T-cell (primary cell): ENCODE measurements at regions not wholly inside any gene's neighbourhood (a gene's known extent, or its start where the extent isn't known, plus 50 kb on each side); places are given as distances from the start of the nearest gene placed in this dataset.

ENCODE experiments used
- ATAC-seq, 4 experiments: fragments of 200-7000 bp in 3 of 4; fragments of 150-1000 bp in 1 of 4; cut with Tn5 transposase; replicated peaks in 1 of 4; 1 replicate in 3 of 4; 2 replicates in 1 of 4; pipeline ENCODE4 v1.10.0; 2021; ENCODE audit warnings: moderate library complexity in 3 of 4, mild to moderate bottlenecking in 2 of 4, moderate number of reproducible peaks in 1 of 4
- CTCF ChIA-PET, 2 donors: fragments of 300-600 bp; sonication (Branson Sonifier 250); formaldehyde crosslinking; loops; one replicate each; lab custom pipeline; 2022; ENCODE audit warnings: antibody characterized with exemption in 2 of 2; lab: Charles Lee
- POLR2A ChIA-PET, 2 donors: fragments of 300-600 bp; sonication (Branson Sonifier 250); formaldehyde crosslinking; loops; one replicate each; lab custom pipeline; 2022; ENCODE audit warnings: antibody characterized with exemption in 2 of 2; lab: Charles Lee
- DNase-seq, 35 experiments: peaks; one replicate each; pipeline versions ENCODE4 v3.0.0 to v3.0.0-alpha.2; 2013 to 2023
- H3K27ac ChIP-seq: one replicate; pipeline ENCODE4 v1.5.1; 2013; ENCODE audit warnings: low read length
- H3K27me3 ChIP-seq, 2 experiments: replicated peaks in 1 of 2; 1 replicate in 1 of 2; 2 replicates in 1 of 2; pipeline versions ENCODE4 v1.6.1 to v1.7.0; 2013; ENCODE audit warnings: low read length in 1 of 2, mixed read lengths in 1 of 2; ENCODE audit not compliant: control insufficient read depth in 2 of 2, insufficient read depth in 2 of 2; ENCODE audit errors: extremely low read depth in 1 of 2
- H3K36me3 ChIP-seq, 2 donors: 1 replicate in 1 of 2; 2 replicates in 1 of 2; pipeline versions ENCODE4 v1.6.1 to v1.7.0; 2013; ENCODE audit warnings: low read length in 1 of 2; ENCODE audit not compliant: control insufficient read depth in 2 of 2, insufficient read depth in 1 of 2; ENCODE audit errors: extremely low read depth in 1 of 2
- H3K4me1 ChIP-seq, 2 experiments: 1 replicate in 1 of 2; 2 replicates in 1 of 2; pipeline versions ENCODE4 v1.6.1 to v1.7.0; 2013; ENCODE audit warnings: low read length in 2 of 2, mixed read lengths in 1 of 2; ENCODE audit not compliant: insufficient read depth in 2 of 2, control insufficient read depth in 1 of 2; ENCODE audit errors: extremely low read depth in 1 of 2
- H3K4me3 ChIP-seq, 2 donors: 1 replicate in 1 of 2; 2 replicates in 1 of 2; pipeline versions ENCODE4 v1.5.1 to v1.7.0; 2013; ENCODE audit warnings: mild to moderate bottlenecking in 2 of 2, low read length in 1 of 2, moderate library complexity in 1 of 2; ENCODE audit not compliant: control insufficient read depth in 1 of 2; ENCODE audit errors: extremely low read depth in 1 of 2
- H3K9me3 ChIP-seq: 2 replicates; pipeline ENCODE4 v1.7.0; 2013
- H3K27ac Mint-ChIP-seq, 2 donors: one replicate each; pipeline ENCODE4 v1.8.0; 2020 to 2021; ENCODE audit warnings: mild to moderate bottlenecking in 2 of 2, mixed read lengths in 2 of 2
- H3K27me3 Mint-ChIP-seq, 2 donors: one replicate each; pipeline ENCODE4 v1.8.0; 2021 to 2022; ENCODE audit warnings: mixed read lengths in 2 of 2
- H3K36me3 Mint-ChIP-seq: one replicate; pipeline ENCODE4 v1.8.0; 2021; ENCODE audit warnings: mixed read lengths
- H3K4me1 Mint-ChIP-seq, 3 donors: one replicate each; pipeline ENCODE4 v1.8.0; 2020 to 2022; ENCODE audit warnings: mixed read lengths in 3 of 3, mild to moderate bottlenecking in 1 of 3
- H3K4me3 Mint-ChIP-seq, 3 donors: one replicate each; pipeline ENCODE4 v1.8.0; 2020 to 2022; ENCODE audit warnings: mild to moderate bottlenecking in 3 of 3, mixed read lengths in 3 of 3, moderate library complexity in 3 of 3
- H3K9me3 Mint-ChIP-seq, 3 donors: one replicate each; pipeline ENCODE4 v1.8.0; 2020 to 2022; ENCODE audit warnings: mixed read lengths in 3 of 3
- WGBS: methylation state at CpG from one replicate; pipeline ENCODE4 v1.1.5; 2013; ENCODE audit warnings: missing lambda C conversion rate; ENCODE audit not compliant: insufficient coverage; 5-methylcytosine and 5-hydroxymethylcytosine counted together

DNA sequence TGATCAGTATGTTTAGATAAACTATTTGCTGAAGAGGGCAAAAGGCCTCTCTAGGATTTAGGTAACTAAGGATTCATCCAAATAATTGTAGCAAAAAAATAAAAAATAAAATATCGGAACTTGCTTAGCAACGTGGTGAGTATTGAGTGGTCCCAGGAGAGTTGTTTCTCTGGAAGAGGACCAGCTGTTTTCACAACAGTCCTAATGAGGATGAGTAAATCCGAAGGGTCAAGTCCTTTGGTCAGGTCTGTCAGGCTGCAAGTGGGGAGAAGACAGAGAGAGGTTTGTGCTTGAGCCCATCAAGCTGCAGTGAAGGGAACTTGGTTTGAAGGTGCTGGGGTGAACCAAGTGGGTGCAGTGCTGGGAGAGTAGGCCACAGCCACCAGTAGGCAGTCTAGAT, 539.2 kb downstream of the SLC4A3 start:
- Mint-ChIP-seq H3K9me3 (peaks cover 0 to 2% (median 0%) of the 10 kb centered on the region in 3 donors), H3K27ac (no peak overlapping the region), H3K36me3 (no peaks in the 10 kb centered on the region), H3K27me3 (peaks cover 1 to 4% of the 10 kb centered on the region in 2 donors), H3K4me1 (no peaks in the 10 kb centered on the region), H3K4me3 (no peak overlapping the region)
- CTCF ChIA-PET, result no interaction called here
- no peak for ATAC-seq
- Histone ChIP-seq H3K4me3 (no peak overlapping the region), H3K36me3 (no peaks in the 10 kb centered on the region), H3K27ac (no peak overlapping the region), H3K27me3 (no peaks in the 10 kb centered on the region), H3K4me1 (no peaks in the 10 kb centered on the region), H3K9me3 (no peaks in the 10 kb centered on the region)
- POLR2A ChIA-PET, result no interaction called here
- DNase-seq, result no peak
- 69% methylated on average over 2 of the region's 3 CpGs for WGBS

DNA sequence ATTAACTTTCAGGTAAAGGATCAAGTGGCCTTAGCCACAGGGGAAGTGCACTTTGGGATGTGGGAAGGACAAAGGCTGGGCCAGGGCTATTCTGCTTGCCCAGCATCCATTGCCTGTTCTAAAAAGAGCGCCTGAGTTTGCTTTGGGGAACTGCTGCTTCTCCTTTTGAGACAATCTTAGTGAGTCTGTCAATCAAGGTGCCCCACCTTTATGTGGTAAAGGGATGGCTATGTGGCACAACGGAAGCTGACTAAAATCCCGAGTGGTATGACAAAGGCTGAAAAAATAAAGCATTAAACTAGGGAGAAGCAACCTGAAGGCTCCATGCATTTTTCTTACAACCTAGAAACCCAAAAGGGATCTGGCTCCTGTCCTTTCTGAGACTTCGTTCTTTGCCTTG, 540.5 kb downstream of the SLC4A3 start:
- ATAC-seq (no peak), DNase-seq (no peak)
- CTCF ChIA-PET, result no interaction called here
- peaks cover 0 to 2% (median 0%) of the 10 kb centered on the region in 3 donors for H3K9me3 Mint-ChIP-seq
- Histone ChIP-seq H3K4me1 (no peaks in the 10 kb centered on the region), H3K27ac (no peak overlapping the region), H3K9me3 (no peaks in the 10 kb centered on the region), H3K4me3 (no peak overlapping the region), H3K27me3 (no peaks in the 10 kb centered on the region), H3K36me3 (no peaks in the 10 kb centered on the region)
- no peak overlapping the region for H3K4me3 Mint-ChIP-seq
- no peaks in the 10 kb centered on the region for H3K4me1 Mint-ChIP-seq
- WGBS, result 100% methylated on average over 1 of the region's 4 CpGs
- H3K36me3 Mint-ChIP-seq, result no peaks in the 10 kb centered on the region
- no peak overlapping the region for H3K27ac Mint-ChIP-seq
- peaks cover 1 to 4% of the 10 kb centered on the region in 2 donors for H3K27me3 Mint-ChIP-seq
- POLR2A ChIA-PET, result no interaction called here

DNA sequence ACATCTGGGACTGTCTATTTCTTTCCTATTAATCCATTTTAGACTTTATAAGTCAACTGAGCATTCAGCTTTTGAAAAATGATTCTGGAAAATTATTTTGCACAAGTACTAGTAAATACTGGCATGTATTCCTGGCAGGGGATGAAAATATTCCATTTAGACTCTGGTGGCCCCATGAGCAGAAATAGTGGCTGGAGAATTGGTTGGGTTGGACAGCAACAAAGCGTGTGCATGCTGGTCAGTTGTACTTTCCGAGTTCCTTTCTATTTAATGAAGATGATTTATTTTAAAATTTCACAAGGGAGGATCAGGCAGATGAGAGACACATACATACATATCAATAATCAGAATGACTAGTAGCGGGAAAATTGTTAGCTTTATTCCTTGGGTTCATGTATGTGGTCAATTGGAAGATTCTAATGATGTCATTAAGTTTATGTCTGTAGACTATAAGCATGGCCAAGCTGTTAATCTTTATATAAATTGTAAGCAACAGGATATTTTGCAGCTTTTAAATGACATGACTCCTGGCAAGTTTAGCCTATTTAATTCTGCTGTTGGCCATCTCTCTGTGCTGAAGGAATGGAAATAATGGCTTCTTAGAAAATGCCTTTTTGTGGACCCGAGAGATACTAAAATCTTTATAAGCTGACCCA, 541.6 kb downstream of the SLC4A3 start:
- Mint-ChIP-seq H3K9me3 (peaks cover 0 to 2% (median 0%) of the 10 kb centered on the region in 3 donors), H3K36me3 (no peaks in the 10 kb centered on the region), H3K27ac (no peak overlapping the region), H3K4me3 (no peak overlapping the region), H3K4me1 (no peaks in the 10 kb centered on the region), H3K27me3 (peaks cover 1 to 4% of the 10 kb centered on the region in 2 donors)
- no peaks in the 10 kb centered on the region for H3K36me3 ChIP-seq
- H3K4me3 ChIP-seq, result no peak overlapping the region
- ChIA-PET POLR2A (no interaction called here), CTCF (no interaction called here)
- no peaks in the 10 kb centered on the region for H3K27me3 ChIP-seq
- DNase-seq (no peak), ATAC-seq (no peak)
- H3K27ac ChIP-seq, result no peak overlapping the region
- no peaks in the 10 kb centered on the region for H3K9me3 ChIP-seq
- 67% methylated on average over 1 of the region's 4 CpGs for WGBS
- H3K4me1 ChIP-seq, result no peaks in the 10 kb centered on the region

DNA sequence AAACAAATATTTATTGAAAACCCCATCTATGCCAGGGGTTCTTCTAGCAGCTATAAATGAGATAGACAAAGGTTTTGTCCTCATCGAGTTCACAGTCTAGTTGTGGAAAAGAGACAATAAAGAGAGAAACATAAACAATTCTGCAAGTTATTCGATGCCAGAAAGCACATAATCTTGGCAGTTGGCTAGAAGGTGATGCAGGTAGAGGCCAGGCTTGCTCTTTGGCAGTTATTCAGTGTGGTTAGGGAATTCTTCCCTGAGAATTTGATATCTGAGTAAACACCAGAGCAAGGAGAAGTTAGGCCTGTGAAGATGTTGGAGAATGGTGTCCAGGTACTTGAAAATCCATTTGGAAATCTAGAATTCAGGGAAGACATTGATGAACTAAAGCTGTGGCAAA, 547.4 kb downstream of the SLC4A3 start:
- H3K27me3 Mint-ChIP-seq, result peaks cover 0 to 1% of the 10 kb centered on the region in 2 donors
- no peaks in the 10 kb centered on the region for H3K27me3 ChIP-seq
- H3K27ac Mint-ChIP-seq, result no peak overlapping the region
- no peaks in the 10 kb centered on the region for H3K9me3 ChIP-seq
- no peaks in the 10 kb centered on the region for H3K36me3 ChIP-seq
- ATAC-seq, result no peak
- H3K4me3 Mint-ChIP-seq, result no peak overlapping the region
- H3K9me3 Mint-ChIP-seq, result peaks cover 0 to 5% (median 0%) of the 10 kb centered on the region in 3 donors
- H3K4me1 ChIP-seq, result no peaks in the 10 kb centered on the region
- no peak overlapping the region for H3K4me3 ChIP-seq
- DNase-seq, result no peak
- WGBS, result 54% methylated on average over 1 of the region's 2 CpGs
- no peaks in the 10 kb centered on the region for H3K36me3 Mint-ChIP-seq
- H3K27ac ChIP-seq, result no peak overlapping the region
- CTCF ChIA-PET, result no interaction called here
- POLR2A ChIA-PET, result no interaction called here
- H3K4me1 Mint-ChIP-seq, result no peaks in the 10 kb centered on the region

DNA sequence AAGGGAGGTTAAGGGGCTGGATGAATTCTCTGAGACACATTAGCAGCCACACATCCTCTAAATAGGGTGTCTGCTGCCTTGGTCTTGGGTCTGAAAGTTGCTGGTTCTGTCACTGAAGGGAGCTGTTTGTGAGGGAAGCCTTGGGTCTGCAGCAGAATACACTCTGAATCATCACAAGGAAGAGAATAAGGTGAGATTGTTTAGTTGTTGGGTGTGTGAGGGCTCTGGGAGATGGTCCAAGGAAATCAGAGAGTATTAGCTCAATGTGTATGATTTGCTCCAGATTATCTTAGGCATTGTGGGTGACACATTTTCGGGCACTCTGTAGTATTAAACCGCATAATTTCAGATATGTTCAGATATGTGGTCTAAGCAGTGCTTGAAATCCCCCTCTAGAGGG, 548.5 kb downstream of the SLC4A3 start:
- Histone ChIP-seq H3K9me3 (no peaks in the 10 kb centered on the region), H3K36me3 (no peaks in the 10 kb centered on the region), H3K27ac (no peak overlapping the region), H3K4me1 (no peaks in the 10 kb centered on the region), H3K27me3 (no peaks in the 10 kb centered on the region), H3K4me3 (no peak overlapping the region)
- no peaks in the 10 kb centered on the region for H3K27me3 Mint-ChIP-seq
- H3K9me3 Mint-ChIP-seq, result peaks cover 0 to 5% (median 0%) of the 10 kb centered on the region in 3 donors
- DNase-seq, result no peak
- no peaks in the 10 kb centered on the region for H3K36me3 Mint-ChIP-seq
- no peak overlapping the region for H3K27ac Mint-ChIP-seq
- H3K4me3 Mint-ChIP-seq, result no peak overlapping the region
- CTCF ChIA-PET, result no interaction called here
- POLR2A ChIA-PET, result no interaction called here
- no CpG with 5 or more reads among the region's 2 CpGs for WGBS
- no peaks in the 10 kb centered on the region for H3K4me1 Mint-ChIP-seq
- no peak for ATAC-seq

DNA sequence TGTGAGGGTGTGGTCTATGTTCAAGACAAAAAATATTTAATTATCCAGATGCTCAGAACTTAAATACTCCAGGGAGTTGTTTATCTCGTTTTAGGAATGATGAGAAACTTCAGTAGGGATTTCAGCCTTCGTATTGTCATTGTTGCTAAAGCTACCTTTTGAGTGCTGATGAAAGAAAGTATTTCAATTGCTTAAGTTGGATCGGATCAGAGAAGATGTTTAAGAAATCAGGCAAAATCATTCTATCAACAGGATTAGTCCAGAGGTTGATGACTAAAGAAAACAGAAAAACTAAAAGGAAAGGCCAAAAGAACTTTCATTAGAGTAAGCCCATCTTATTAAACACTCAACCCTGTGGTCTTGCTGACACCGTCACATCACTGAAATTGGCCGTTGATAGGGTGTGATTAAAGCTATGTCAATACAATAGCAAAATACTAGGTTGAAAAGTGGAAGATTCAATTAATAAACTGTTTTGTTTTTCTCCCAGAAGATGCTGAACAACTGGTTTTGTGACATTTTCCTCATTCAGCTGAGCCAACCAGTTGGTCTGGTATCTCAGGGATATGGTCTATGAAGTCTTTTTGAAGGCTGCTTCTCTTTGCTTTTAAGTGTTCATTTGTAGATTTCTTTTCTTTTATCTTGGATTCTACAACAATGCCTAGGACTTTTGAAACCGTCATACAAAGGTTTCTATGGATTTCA, 551.7 kb downstream of the SLC4A3 start:
- ATAC-seq (no peak), DNase-seq (no peak)
- POLR2A ChIA-PET, result no interaction called here
- Histone ChIP-seq H3K27ac (no peak overlapping the region), H3K27me3 (no peaks in the 10 kb centered on the region), H3K4me3 (no peak overlapping the region), H3K4me1 (no peaks in the 10 kb centered on the region), H3K36me3 (no peaks in the 10 kb centered on the region), H3K9me3 (no peaks in the 10 kb centered on the region)
- Mint-ChIP-seq H3K36me3 (no peaks in the 10 kb centered on the region), H3K27me3 (no peaks in the 10 kb centered on the region), H3K27ac (no peak overlapping the region), H3K9me3 (peaks cover 0 to 5% (median 0%) of the 10 kb centered on the region in 3 donors), H3K4me3 (no peak overlapping the region), H3K4me1 (no peaks in the 10 kb centered on the region)
- no CpG with 5 or more reads among the region's 6 CpGs for WGBS
- CTCF ChIA-PET, result no interaction called here
